AG20443 (cell line): ENCODE measurements at regions not wholly inside any gene's neighbourhood (a gene's known extent, or its start where the extent isn't known, plus 50 kb on each side); places are given as distances from the start of the nearest gene placed in this dataset.

Experiments used
- DNase-seq: peaks from one replicate; pipeline ENCODE4 v3.0.0; 2012; ENCODE audit warnings: low spot score, mixed read lengths

DNA sequence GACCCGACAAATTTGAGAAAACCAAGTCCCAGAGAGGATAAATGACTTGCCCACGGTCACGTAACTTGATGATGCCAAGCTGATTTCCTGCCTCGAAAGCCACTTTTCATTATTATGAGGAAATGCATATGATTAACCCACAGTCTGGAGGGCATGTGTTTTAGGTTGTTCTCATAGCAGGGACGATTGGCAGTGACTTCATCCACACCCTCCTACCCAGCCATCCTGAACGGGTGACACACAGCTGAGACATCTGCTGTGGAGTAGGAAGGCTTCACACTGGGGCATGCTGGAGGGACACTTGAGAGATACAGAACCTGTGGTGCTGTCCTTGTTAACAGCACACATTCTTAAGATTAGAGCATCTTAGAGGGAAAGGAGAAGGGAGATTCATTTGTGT, 65.4 kb upstream of the WDFY2 start:
- peak; percentile 60 for DNase-seq

DNA sequence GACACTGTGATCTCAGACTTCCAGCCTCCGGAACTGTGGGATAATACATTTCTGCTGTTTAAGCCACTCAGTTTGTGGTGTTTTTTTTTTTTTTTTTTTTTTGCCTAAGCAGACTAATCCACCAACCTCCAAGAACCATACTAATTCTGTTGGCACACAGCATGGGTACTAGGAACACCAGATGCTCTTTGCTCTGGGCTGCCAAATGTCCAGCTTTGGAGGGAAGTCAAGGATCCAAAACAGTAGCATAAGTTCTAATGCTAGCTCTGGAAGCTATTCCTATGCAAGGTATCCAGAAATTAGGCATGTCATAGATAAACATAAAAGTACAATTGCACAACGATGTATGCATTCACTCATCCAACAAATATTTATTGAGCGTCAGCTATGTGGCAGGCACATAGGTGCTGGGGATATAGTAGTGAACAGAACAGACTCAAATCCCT, 64.5 kb upstream of the WDFY2 start:
- no peak for DNase-seq

DNA sequence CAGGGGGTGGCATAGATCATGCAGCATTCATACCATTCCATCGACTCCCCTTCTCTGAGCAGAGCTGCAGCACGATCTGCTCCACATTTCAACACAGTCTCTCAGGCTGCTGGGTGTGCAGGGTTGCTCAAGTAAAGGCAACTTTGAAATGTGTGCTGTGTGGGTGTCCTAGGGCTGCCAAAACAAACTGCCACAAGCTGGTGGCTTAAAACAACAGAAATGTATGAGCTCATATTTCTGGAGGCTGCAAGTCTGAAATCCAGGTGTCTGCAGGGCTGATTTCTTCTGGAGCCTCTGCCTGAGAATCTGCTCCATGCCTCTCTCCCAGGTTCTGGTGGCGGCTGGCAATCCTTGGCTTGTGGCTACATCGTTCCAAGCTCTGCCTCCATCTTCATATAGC, 63.7 kb upstream of the WDFY2 start:
- DNase-seq: peak; percentile 38

DNA sequence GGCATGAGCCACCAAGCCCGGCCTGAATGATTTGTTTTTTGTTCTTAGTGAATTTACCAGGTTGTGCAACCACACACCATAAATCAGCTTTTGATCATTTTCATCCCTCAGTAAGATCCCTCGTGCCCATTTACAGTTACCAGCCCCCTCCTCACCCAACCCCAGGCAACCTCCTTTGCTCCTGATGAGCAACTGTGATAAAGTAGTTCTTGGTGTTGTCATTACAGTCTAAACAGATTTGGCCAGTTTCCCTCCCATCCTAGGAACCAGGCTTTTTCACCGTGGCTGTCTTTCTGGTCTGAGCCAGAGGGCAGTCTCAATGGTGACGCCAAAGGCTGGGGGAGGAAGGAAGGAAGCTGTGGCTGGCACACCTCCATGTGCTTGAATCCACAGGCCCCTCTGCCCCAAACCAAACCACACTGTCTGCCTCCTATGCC, 61.2 kb upstream of the WDFY2 start:
- peak; percentile 56 for DNase-seq

DNA sequence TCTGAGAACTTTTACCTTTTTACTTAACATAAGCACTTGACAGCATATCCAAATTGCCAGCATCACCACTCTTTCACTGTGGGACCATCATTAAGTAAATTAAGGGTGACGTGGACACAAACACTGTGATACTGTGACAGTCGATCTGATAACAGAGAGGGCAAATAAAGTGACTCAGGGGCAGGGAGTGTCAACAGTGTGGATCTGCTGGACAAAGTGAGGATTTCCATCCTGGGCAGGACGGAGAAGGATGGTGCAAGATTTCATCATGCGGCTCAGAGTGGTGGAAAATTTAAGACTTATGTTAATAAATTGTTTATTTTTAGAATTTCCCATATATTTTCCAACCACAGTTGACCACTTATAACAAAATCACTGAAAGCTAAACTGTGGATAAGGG, 60.0 kb upstream of the WDFY2 start:
- DNase-seq: no peak

DNA sequence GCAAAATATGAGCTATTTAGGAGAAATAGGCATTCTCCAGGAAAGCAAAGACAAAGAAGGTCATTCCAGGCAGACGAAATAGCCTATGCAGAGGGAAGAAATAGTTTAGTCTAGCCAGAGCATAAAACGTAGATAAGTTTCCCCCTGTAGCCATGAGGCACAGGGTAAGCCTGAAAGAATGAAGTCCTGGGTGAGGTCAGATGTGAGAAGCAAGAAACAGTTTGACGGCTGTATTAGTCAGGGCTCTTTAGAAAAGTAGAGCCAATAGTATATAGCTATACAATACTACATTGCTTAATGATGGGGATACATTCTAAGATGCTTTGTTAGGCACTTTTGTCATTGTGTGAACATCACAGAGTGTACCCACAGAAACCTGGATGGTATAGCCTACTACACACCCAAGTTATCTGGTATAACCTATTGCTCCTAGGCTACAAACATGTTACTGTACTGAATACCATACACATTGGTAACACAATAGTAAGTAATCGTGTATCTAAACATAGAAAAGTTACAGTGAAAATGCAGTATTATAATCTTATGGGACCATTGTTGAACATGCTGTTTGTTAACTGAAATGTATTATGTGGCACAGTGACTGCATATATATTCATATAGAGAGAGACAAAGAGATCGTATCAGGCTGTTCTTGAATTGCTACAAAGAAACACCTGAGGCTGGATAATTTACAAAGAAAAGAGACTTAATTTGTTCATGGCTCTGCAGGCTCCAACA, 59.3 kb upstream of the WDFY2 start:
- peak; percentile 56 for DNase-seq

DNA sequence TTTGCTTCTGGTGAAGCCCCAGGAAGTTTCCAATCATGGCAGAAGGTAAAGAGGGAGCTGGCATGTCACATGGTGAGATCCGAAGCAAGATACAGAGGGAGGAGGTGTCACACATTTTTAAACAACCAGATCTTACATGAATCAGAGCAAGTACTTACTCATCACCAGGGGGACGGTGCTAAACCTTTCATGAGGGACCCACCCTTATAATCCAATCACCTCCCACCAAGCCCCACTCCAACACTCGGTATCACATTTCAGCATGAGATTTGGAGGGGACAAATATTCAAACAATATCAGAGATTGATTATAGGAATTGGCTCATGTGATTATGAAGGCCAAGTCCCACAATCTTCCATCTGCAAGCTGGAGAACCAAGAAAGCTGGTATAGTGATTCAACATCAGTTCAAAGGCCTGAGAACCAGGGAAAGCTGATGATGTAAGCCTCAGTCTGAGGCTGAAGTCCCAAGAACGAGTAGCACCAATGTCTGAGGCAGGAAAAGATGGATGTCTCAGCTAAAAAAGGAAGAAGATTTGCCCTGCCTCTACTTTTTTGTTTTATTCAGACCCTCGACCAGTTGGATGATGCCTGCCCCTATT, 58.6 kb upstream of the WDFY2 start:
- peak; percentile 17 for DNase-seq

DNA sequence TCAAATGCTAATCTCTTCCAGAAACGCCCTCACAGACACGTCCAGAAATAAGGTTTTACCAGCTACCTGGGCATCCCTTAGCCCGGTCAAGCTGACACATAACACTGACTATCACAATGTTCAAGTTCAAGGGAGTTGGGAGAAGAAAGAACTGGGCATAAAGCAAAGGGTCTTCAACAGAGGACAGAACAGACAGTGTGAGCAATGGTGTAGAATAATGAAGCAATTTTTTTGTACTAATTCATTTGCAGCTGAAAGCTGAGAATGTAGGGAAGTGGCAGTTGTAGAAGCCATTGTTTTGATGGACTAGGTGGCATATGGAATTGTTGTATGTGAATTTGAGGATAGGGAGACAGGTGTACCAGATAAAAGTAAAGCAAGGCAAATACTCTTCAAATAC, 58.1 kb upstream of the WDFY2 start:
- no peak for DNase-seq

DNA sequence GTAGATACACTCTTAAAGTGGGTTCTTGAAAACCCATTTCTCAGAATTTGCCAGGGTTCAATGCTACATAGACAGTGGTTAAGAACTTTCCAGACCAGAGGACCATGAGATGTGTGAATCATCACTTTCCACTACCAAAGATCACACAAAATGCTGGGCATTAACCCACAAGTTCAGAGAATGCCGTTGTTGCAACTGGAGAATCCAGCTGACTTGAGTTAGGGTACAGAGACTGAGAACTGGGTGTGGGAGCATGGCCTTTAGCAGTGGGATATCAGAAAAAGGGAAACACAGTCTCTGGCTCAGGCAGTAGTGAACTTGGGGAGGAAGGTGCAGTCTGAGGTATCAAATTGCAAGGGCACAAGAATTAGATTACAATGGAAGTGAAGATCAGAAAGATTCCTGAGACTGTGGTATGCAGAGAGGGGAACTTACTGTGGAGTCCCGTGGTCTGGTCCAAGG, 51.5 kb upstream of the WDFY2 start:
- no peak for DNase-seq

DNA sequence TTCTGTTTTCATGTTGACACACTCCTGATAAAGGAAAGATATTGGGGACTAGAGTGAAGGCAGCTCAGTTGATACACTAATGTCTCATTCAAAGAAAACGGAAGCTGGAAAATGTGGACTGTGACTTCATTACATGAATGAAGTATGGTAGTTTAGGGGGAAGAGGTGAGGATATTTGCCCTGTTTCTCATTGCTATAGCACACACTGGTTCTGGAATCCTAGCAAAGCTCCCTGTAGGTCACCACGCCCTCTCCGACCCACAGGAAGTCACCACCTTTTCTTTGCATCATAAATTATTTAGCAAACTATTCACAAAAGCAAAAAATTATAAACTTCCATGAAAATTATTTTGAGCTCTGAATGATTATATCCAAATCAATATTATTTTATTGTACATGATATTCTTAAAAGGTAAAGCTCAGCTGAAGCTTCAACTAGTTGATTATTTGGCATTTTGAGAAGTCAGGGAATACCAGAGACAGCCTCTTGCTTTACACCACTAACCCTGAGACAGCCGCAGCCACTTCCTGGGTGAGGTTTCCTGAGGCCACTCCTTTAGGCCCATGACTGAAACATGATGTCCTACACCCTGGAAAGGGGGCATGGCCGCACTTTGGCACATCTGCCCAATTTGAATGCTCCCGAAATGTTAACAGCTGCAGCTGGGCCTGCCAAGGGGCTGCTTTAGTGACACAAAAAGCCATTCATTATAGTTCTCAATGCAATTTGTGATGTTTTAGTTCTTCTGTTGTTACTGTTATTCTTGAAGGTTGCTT, 50.0 kb upstream of the WDFY2 start:
- no peak for DNase-seq
